SU-DHL-6 (cell line): ENCODE measurements at regions not wholly inside any gene's neighbourhood (a gene's known extent, or its start where the extent isn't known, plus 50 kb on each side); places are given as distances from the start of the nearest gene placed in this dataset.

Experiments
- H2AFZ ChIP-seq: fragments of 200-600 bp; sonication (generic); 2 replicates; pipeline ENCODE4 v1.6.1; 2014; ENCODE audit warnings: low read depth, mild to moderate bottlenecking, moderate library complexity, mixed read lengths, antibody characterized with exemption, low read length; ENCODE audit not compliant: severe bottlenecking
- H3F3A ChIP-seq: fragments of 200-600 bp; shearing (Covaris generic); 2 replicates; pipeline ENCODE4 v1.6.0; 2016; ENCODE audit warnings: antibody characterized with exemption, mild to moderate bottlenecking; ENCODE audit not compliant: insufficient read depth
- H3K27ac ChIP-seq: fragments of 200-600 bp; sonication (generic); 2 replicates; pipeline ENCODE4 v1.5.1; 2016; ENCODE audit warnings: low read depth, mild to moderate bottlenecking, low read length, moderate library complexity, mixed read lengths
- H3K27me3 ChIP-seq: fragments of 200-600 bp; sonication (generic), shearing (Covaris generic); 2 replicates; pipeline ENCODE4 v1.6.0; 2014; ENCODE audit warnings: mild to moderate bottlenecking, low read length
- H3K36me3 ChIP-seq: fragments of 200-600 bp; sonication (generic); 2 replicates; pipeline ENCODE4 v1.6.1; 2014; ENCODE audit warnings: mild to moderate bottlenecking, low read length, mixed read lengths
- H3K4me2 ChIP-seq: fragments of 300-600, 200-600 bp; shearing (Covaris generic), sonication (generic); 2 replicates; pipeline ENCODE4 v1.6.0; 2014; ENCODE audit warnings: low read length, low read depth, mild to moderate bottlenecking; ENCODE audit not compliant: poor library complexity, severe bottlenecking
- H3K4me3 ChIP-seq: fragments of 200-600 bp; sonication (generic); 2 replicates; pipeline ENCODE4 v1.5.1; 2014; ENCODE audit warnings: antibody characterized with exemption, low read length, mild to moderate bottlenecking, mixed read lengths; ENCODE audit not compliant: insufficient read depth, poor library complexity, severe bottlenecking
- H3K79me2 ChIP-seq: fragments of 200-600 bp; sonication (generic); 2 replicates; pipeline ENCODE4 v1.6.1; 2014; ENCODE audit warnings: mild to moderate bottlenecking, low read length, moderate library complexity; ENCODE audit not compliant: insufficient read depth
- H3K9ac ChIP-seq: fragments of 200-600 bp; sonication (generic); 2 replicates; pipeline ENCODE4 v1.7.0; 2014; ENCODE audit warnings: mild to moderate bottlenecking, low read length
- H3K9me2 ChIP-seq: fragments of 200-600 bp; sonication (generic); replicated peaks from 2 replicates; pipeline ENCODE4 v1.6.1; 2014; ENCODE audit warnings: low read length; ENCODE audit not compliant: insufficient read depth
- H3K9me3 ChIP-seq: fragments of 200-600 bp; sonication (generic); 2 replicates; pipeline ENCODE4 v1.6.1; 2014; ENCODE audit warnings: low read length, mixed read lengths; ENCODE audit not compliant: insufficient read depth
- H4K20me1 ChIP-seq: fragments of 200-600 bp; sonication (generic); 2 replicates; pipeline ENCODE4 v1.6.1; 2014; ENCODE audit warnings: low read depth, mild to moderate bottlenecking, antibody characterized with exemption, low read length, moderate library complexity, mixed read lengths
- EZH2phosphoT487 ChIP-seq: fragments of 200-600 bp; sonication (generic), shearing (Covaris generic); conservative IDR thresholded peaks from 2 replicates; pipeline ENCODE4 v1.6.1; 2018; ENCODE audit warnings: mild to moderate bottlenecking, antibody characterized with exemption, low read length, moderate library complexity, mixed read lengths
- TF ChIP-seq, protein P1 (sequence below): fragments of 200-600 bp; sonication (generic); IDR thresholded peaks from one replicate; pipeline ENCODE4 v1.5.1; 2017; ENCODE audit warnings: antibody characterized with exemption, mild to moderate bottlenecking, low read length, moderate library complexity; ENCODE audit not compliant: insufficient read depth, poor library complexity, severe bottlenecking

DNA sequence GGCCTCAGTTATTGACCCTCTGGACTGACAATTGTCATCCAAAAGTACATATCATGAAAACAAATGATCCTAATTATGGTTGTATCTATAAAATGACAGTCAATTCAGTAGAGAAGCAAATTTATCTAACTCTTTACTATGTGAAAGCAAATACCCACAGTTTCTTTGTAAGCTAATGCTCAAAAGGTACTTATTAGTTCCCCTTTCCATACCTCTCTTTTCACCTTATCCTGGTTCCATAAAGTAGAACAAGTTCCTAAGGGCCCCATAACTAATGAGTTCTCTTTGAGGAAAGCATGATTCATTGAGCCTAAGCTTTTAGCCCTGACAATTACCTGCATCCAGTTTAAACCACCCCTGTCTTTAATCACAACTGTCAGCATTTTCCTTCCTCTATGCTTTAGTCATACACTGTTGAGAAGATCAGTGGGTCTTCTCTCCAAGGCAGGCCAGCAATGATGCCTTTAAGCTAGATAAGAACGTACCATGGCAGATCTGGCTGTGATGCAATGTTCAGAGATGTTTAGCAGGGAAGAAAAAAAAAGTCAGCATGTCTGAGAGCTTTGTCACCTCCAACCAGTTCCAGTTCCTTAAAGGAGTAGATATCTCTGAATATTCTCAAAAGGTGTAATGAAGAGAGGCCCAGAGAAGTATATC, 179.7 kb upstream of the RASGEF1B start:
- Histone ChIP-seq H3K9me2 (no peaks in the 10 kb centered on the region), H3K27ac (peak overlapping the region; percentile 97), H3K9ac (peak overlapping the region; percentile 52; the same call in 1 of the 2 replicates), H2AFZ (peak overlapping the region; percentile 51), H3K4me2 (peak overlapping the region; percentile 90), H3K79me2 (no peaks in the 10 kb centered on the region), H3K27me3 (no peaks in the 10 kb centered on the region), H3F3A (peaks cover 13% of the 10 kb centered on the region), H4K20me1 (no peaks in the 10 kb centered on the region), H3K36me3 (no peaks in the 10 kb centered on the region), H3K4me3 (no peak overlapping the region), H3K9me3 (no peaks in the 10 kb centered on the region)
- TF ChIP-seq EZH2phosphoT487: no peak
- TF ChIP-seq, protein P1, sequence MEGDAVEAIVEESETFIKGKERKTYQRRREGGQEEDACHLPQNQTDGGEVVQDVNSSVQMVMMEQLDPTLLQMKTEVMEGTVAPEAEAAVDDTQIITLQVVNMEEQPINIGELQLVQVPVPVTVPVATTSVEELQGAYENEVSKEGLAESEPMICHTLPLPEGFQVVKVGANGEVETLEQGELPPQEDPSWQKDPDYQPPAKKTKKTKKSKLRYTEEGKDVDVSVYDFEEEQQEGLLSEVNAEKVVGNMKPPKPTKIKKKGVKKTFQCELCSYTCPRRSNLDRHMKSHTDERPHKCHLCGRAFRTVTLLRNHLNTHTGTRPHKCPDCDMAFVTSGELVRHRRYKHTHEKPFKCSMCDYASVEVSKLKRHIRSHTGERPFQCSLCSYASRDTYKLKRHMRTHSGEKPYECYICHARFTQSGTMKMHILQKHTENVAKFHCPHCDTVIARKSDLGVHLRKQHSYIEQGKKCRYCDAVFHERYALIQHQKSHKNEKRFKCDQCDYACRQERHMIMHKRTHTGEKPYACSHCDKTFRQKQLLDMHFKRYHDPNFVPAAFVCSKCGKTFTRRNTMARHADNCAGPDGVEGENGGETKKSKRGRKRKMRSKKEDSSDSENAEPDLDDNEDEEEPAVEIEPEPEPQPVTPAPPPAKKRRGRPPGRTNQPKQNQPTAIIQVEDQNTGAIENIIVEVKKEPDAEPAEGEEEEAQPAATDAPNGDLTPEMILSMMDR: no peak

GRCh38 chr4:81650606-81651242, 179.0 kb upstream of the RASGEF1B start:
- Histone ChIP-seq H3K9me3 (no peaks in the 10 kb centered on the region), H3K27me3 (no peaks in the 10 kb centered on the region), H3K4me2 (peak overlapping the region; percentile 90), H3K9me2 (no peaks in the 10 kb centered on the region), H4K20me1 (no peaks in the 10 kb centered on the region), H3K79me2 (no peaks in the 10 kb centered on the region), H2AFZ (no peak overlapping the region), H3K27ac (peak overlapping the region; percentile 97), H3F3A (peaks cover 13% of the 10 kb centered on the region), H3K9ac (peak overlapping the region; percentile 52), H3K4me3 (peak overlapping the region; percentile 24), H3K36me3 (no peaks in the 10 kb centered on the region)
- TF ChIP-seq, protein P1: no peak
- no peak for TF ChIP-seq EZH2phosphoT487

GRCh38 chr4:81648576-81649275, 177.0 kb upstream of the RASGEF1B start:
- H3K9me2 ChIP-seq: no peaks in the 10 kb centered on the region
- H3K9me3 ChIP-seq: no peaks in the 10 kb centered on the region
- no peaks in the 10 kb centered on the region for H3K79me2 ChIP-seq
- peaks cover 13% of the 10 kb centered on the region for H3F3A ChIP-seq
- TF ChIP-seq EZH2phosphoT487: no peak
- TF ChIP-seq, protein P1: no peak
- peak overlapping the region; percentile 90 for H3K4me2 ChIP-seq
- H3K9ac ChIP-seq: peak overlapping the region; percentile 52
- no peaks in the 10 kb centered on the region for H3K36me3 ChIP-seq
- no peaks in the 10 kb centered on the region for H4K20me1 ChIP-seq
- H3K27ac ChIP-seq: peak overlapping the region; percentile 97
- no peaks in the 10 kb centered on the region for H3K27me3 ChIP-seq
- H3K4me3 ChIP-seq: no peak overlapping the region
- no peak overlapping the region for H2AFZ ChIP-seq
